Endothelial cell of umbilical vein (primary cell): ENCODE measurements at regions not wholly inside any gene's neighbourhood (a gene's known extent, or its start where the extent isn't known, plus 50 kb on each side); places are given as distances from the start of the nearest gene placed in this dataset.

Experiments used
- EZH2 ChIP-seq: IDR thresholded peaks from 2 replicates; pipeline ENCODE4 v1.6.1; 2012; ENCODE audit warnings: borderline replicate concordance, low read depth, mild to moderate bottlenecking, moderate library complexity, low read length, inconsistent platforms; ENCODE audit not compliant: severe bottlenecking
- TF ChIP-seq, protein P1 (sequence below), 2 donors: IDR thresholded peaks; 1 replicate in 1 of 2; 2 replicates in 1 of 2; pipeline ENCODE4 v1.5.1; 2011; ENCODE audit warnings: low read length in 2 of 2, mild to moderate bottlenecking in 2 of 2, moderate library complexity in 2 of 2, control low read depth in 1 of 2, inconsistent platforms in 1 of 2, low read depth in 1 of 2; ENCODE audit not compliant: insufficient read depth in 1 of 2; ENCODE audit errors: extremely low read depth in 1 of 2

- TF ChIP-seq EZH2: no peak
- TF ChIP-seq, protein P1, sequence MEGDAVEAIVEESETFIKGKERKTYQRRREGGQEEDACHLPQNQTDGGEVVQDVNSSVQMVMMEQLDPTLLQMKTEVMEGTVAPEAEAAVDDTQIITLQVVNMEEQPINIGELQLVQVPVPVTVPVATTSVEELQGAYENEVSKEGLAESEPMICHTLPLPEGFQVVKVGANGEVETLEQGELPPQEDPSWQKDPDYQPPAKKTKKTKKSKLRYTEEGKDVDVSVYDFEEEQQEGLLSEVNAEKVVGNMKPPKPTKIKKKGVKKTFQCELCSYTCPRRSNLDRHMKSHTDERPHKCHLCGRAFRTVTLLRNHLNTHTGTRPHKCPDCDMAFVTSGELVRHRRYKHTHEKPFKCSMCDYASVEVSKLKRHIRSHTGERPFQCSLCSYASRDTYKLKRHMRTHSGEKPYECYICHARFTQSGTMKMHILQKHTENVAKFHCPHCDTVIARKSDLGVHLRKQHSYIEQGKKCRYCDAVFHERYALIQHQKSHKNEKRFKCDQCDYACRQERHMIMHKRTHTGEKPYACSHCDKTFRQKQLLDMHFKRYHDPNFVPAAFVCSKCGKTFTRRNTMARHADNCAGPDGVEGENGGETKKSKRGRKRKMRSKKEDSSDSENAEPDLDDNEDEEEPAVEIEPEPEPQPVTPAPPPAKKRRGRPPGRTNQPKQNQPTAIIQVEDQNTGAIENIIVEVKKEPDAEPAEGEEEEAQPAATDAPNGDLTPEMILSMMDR (IDR thresholded peaks at IDR 0.05; ENCODE audit: extremely low read depth in 1 of 2, insufficient read depth in 1 of 2, low read depth in 1 of 2, low read length in 2 of 2): no peak
Observed at GRCh38 chr4:122009524-122009923, 57.7 kb upstream of the TRPC3 start.
